SK-N-SH treated with all-trans-retinoic acid at 6 μM for 48 hours (cell line): ENCODE measurements at regions not wholly inside any gene's neighbourhood (a gene's known extent, or its start where the extent isn't known, plus 50 kb on each side); places are given as distances from the start of the nearest gene placed in this dataset.

Experiments used
- ATAC-seq: fragments of 200-7000 bp; cut with Tn5 transposase; 3 replicates; pipeline ENCODE4 v1.9.1; 2020; ENCODE audit warnings: mild to moderate bottlenecking, moderate library complexity
- ARNTL ChIP-seq: fragments of 450-650 bp; formaldehyde crosslinking; IDR thresholded peaks from 2 replicates; pipeline ENCODE4 v1.5.0; 2020; ENCODE audit warnings: low read depth, mild to moderate bottlenecking, moderate library complexity, borderline replicate concordance
- BACH2 ChIP-seq: fragments of 250-450 bp; sonication (Bioruptor Pico); IDR thresholded peaks from 2 replicates; pipeline ENCODE4 v1.9.0; 2021; ENCODE audit warnings: mild to moderate bottlenecking, borderline replicate concordance
- CSDC2 ChIP-seq: fragments of 250-450 bp; sonication (Bioruptor Pico); IDR thresholded peaks from 2 replicates; pipeline ENCODE4 v1.5.0; 2020; ENCODE audit warnings: mild to moderate bottlenecking, moderate library complexity
- ESRRG ChIP-seq: fragments of 250-450 bp; sonication (Bioruptor Pico); IDR thresholded peaks from 2 replicates; pipeline ENCODE4 v1.6.1; 2021; ENCODE audit warnings: mild to moderate bottlenecking
- GLIS3 ChIP-seq: fragments of 250-450 bp; sonication (Bioruptor Pico); IDR thresholded peaks from 2 replicates; pipeline ENCODE4 v1.5.0; 2020; ENCODE audit warnings: mild to moderate bottlenecking, moderate library complexity
- ISL1 ChIP-seq: fragments of 250-450 bp; sonication (Bioruptor Pico); IDR thresholded peaks from 2 replicates; pipeline ENCODE4 v2.1.2; 2022; ENCODE audit warnings: mild to moderate bottlenecking, moderate library complexity
- OSR1 ChIP-seq: fragments of 250-450 bp; sonication (Bioruptor Pico); IDR thresholded peaks from 2 replicates; pipeline ENCODE4 v1.8.0; 2022; ENCODE audit warnings: moderate library complexity, mild to moderate bottlenecking, inconsistent platforms
- PPARA ChIP-seq: fragments of 250-450 bp; sonication (Bioruptor Pico); IDR thresholded peaks from 2 replicates; pipeline ENCODE4 v1.5.0; 2020; ENCODE audit warnings: mild to moderate bottlenecking, borderline replicate concordance
- SNAI2 ChIP-seq: fragments of 250-450 bp; sonication (Bioruptor Pico); IDR thresholded peaks from 2 replicates; pipeline ENCODE4 v1.5.0; 2020; ENCODE audit warnings: mild to moderate bottlenecking, moderate library complexity
- TCF4 ChIP-seq: fragments of 250-450 bp; sonication (Bioruptor Pico); IDR thresholded peaks from 2 replicates; pipeline ENCODE4 v1.8.0; 2021; ENCODE audit warnings: mild to moderate bottlenecking, moderate library complexity, borderline replicate concordance
- TOX ChIP-seq: fragments of 250-450 bp; sonication (Bioruptor Pico); IDR thresholded peaks from 2 replicates; pipeline ENCODE4 v1.8.0; 2021; ENCODE audit warnings: mild to moderate bottlenecking, moderate library complexity, borderline replicate concordance
- ZC3H10 ChIP-seq: fragments of 250-450 bp; sonication (Bioruptor Pico); IDR thresholded peaks from 2 replicates; pipeline ENCODE4 v1.5.1; 2021; ENCODE audit warnings: mild to moderate bottlenecking, moderate library complexity
- ZFP3 ChIP-seq: fragments of 250-450 bp; sonication (Bioruptor Pico); IDR thresholded peaks from 2 replicates; pipeline ENCODE4 v1.5.0; 2020; ENCODE audit warnings: mild to moderate bottlenecking, moderate library complexity
- ZFP30 ChIP-seq: fragments of 450-650 bp; formaldehyde crosslinking; IDR thresholded peaks from 2 replicates; pipeline ENCODE4 v1.5.0; 2022; ENCODE audit warnings: mild to moderate bottlenecking, moderate library complexity
- ZNF565 ChIP-seq: fragments of 450-650 bp; formaldehyde crosslinking; conservative IDR thresholded peaks from 2 replicates; pipeline ENCODE4 v1.5.0; 2020; ENCODE audit warnings: low read depth, mild to moderate bottlenecking, moderate library complexity
- ZNF70 ChIP-seq: fragments of 450-650 bp; formaldehyde crosslinking; IDR thresholded peaks from 2 replicates; pipeline ENCODE4 v1.5.0; 2020; ENCODE audit warnings: mild to moderate bottlenecking, moderate library complexity
- ZNF8 ChIP-seq: fragments of 450-650 bp; formaldehyde crosslinking; IDR thresholded peaks from 2 replicates; pipeline ENCODE4 v1.5.0; 2020; ENCODE audit warnings: mild to moderate bottlenecking, moderate library complexity
- TF ChIP-seq, protein P1 (sequence below): fragments of 250-450 bp; sonication (Bioruptor Pico); IDR thresholded peaks from 2 replicates; pipeline ENCODE4 v1.8.0; 2021; ENCODE audit warnings: low read depth, mild to moderate bottlenecking, moderate library complexity, borderline replicate concordance
- TF ChIP-seq, protein P2 (sequence below): fragments of 250-450 bp; sonication (Bioruptor Pico); IDR thresholded peaks from 2 replicates; pipeline ENCODE4 v1.5.0; 2020; ENCODE audit warnings: mild to moderate bottlenecking, moderate library complexity
- TF ChIP-seq, protein P3 (sequence below): fragments of 250-450 bp; sonication (Bioruptor Pico); IDR thresholded peaks from 2 replicates; pipeline ENCODE4 v1.5.1; 2020; ENCODE audit warnings: low read depth, mild to moderate bottlenecking, moderate library complexity
- TF ChIP-seq, protein P4 (sequence below): fragments of 250-450 bp; sonication (Bioruptor Pico); IDR thresholded peaks from 2 replicates; pipeline ENCODE4 v1.8.0; 2020; ENCODE audit warnings: mild to moderate bottlenecking, moderate library complexity, borderline replicate concordance
- TF ChIP-seq, protein P5 (sequence below): fragments of 250-450 bp; sonication (Bioruptor Pico); IDR thresholded peaks from 2 replicates; pipeline ENCODE4 v1.5.1; 2021; ENCODE audit warnings: mild to moderate bottlenecking, moderate library complexity

DNA sequence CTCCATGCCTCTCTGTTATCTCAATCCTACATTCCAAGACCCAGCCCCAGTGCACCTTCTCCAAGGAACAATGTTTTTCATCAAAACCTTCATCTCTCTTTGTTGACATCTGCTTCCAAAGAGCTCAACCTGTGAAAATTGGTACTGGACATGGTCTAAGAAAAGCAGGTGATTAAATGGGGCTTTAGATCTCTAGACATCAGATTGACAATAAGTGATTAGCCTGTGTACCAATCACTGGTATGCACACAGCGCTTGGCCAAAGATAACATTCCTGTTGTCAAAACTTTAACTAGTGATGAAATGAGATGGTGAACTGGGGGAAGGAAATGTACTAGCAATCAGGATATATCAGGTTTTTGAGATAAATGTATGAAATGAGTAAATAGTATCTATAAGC lies 183.3 kb downstream of the TDRD15 start:
- TF ChIP-seq SNAI2: no peak
- TF ChIP-seq BACH2 (CRISPR knock-in tag): no peak
- no peak for TF ChIP-seq ZFP3 (CRISPR knock-in tag)
- TF ChIP-seq, protein P1, sequence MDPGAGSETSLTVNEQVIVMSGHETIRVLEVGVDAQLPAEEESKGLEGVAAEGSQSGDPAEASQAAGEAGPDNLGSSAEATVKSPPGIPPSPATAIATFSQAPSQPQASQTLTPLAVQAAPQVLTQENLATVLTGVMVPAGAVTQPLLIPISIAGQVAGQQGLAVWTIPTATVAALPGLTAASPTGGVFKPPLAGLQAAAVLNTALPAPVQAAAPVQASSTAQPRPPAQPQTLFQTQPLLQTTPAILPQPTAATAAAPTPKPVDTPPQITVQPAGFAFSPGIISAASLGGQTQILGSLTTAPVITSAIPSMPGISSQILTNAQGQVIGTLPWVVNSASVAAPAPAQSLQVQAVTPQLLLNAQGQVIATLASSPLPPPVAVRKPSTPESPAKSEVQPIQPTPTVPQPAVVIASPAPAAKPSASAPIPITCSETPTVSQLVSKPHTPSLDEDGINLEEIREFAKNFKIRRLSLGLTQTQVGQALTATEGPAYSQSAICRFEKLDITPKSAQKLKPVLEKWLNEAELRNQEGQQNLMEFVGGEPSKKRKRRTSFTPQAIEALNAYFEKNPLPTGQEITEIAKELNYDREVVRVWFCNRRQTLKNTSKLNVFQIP (CRISPR knock-in tag): no peak
- TF ChIP-seq ZFP30 (CRISPR knock-in tag): no peak
- TF ChIP-seq ISL1 (CRISPR knock-in tag): no peak
- TF ChIP-seq TOX (CRISPR knock-in tag): no peak
- TF ChIP-seq ARNTL (CRISPR knock-in tag): no peak
- no peak for TF ChIP-seq GLIS3 (CRISPR knock-in tag)
- TF ChIP-seq, protein P2, sequence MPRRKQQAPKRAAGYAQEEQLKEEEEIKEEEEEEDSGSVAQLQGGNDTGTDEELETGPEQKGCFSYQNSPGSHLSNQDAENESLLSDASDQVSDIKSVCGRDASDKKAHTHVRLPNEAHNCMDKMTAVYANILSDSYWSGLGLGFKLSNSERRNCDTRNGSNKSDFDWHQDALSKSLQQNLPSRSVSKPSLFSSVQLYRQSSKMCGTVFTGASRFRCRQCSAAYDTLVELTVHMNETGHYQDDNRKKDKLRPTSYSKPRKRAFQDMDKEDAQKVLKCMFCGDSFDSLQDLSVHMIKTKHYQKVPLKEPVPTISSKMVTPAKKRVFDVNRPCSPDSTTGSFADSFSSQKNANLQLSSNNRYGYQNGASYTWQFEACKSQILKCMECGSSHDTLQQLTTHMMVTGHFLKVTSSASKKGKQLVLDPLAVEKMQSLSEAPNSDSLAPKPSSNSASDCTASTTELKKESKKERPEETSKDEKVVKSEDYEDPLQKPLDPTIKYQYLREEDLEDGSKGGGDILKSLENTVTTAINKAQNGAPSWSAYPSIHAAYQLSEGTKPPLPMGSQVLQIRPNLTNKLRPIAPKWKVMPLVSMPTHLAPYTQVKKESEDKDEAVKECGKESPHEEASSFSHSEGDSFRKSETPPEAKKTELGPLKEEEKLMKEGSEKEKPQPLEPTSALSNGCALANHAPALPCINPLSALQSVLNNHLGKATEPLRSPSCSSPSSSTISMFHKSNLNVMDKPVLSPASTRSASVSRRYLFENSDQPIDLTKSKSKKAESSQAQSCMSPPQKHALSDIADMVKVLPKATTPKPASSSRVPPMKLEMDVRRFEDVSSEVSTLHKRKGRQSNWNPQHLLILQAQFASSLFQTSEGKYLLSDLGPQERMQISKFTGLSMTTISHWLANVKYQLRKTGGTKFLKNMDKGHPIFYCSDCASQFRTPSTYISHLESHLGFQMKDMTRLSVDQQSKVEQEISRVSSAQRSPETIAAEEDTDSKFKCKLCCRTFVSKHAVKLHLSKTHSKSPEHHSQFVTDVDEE: no peak
- TF ChIP-seq CSDC2 (CRISPR knock-in tag): no peak
- TF ChIP-seq OSR1 (CRISPR knock-in tag): no peak
- TF ChIP-seq ESRRG (CRISPR knock-in tag): no peak
- no peak for TF ChIP-seq ZNF8 (CRISPR knock-in tag)
- TF ChIP-seq, protein P3, sequence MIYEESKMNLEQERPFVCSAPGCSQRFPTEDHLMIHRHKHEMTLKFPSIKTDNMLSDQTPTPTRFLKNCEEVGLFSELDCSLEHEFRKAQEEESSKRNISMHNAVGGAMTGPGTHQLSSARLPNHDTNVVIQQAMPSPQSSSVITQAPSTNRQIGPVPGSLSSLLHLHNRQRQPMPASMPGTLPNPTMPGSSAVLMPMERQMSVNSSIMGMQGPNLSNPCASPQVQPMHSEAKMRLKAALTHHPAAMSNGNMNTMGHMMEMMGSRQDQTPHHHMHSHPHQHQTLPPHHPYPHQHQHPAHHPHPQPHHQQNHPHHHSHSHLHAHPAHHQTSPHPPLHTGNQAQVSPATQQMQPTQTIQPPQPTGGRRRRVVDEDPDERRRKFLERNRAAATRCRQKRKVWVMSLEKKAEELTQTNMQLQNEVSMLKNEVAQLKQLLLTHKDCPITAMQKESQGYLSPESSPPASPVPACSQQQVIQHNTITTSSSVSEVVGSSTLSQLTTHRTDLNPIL: no peak
- TF ChIP-seq, protein P4, sequence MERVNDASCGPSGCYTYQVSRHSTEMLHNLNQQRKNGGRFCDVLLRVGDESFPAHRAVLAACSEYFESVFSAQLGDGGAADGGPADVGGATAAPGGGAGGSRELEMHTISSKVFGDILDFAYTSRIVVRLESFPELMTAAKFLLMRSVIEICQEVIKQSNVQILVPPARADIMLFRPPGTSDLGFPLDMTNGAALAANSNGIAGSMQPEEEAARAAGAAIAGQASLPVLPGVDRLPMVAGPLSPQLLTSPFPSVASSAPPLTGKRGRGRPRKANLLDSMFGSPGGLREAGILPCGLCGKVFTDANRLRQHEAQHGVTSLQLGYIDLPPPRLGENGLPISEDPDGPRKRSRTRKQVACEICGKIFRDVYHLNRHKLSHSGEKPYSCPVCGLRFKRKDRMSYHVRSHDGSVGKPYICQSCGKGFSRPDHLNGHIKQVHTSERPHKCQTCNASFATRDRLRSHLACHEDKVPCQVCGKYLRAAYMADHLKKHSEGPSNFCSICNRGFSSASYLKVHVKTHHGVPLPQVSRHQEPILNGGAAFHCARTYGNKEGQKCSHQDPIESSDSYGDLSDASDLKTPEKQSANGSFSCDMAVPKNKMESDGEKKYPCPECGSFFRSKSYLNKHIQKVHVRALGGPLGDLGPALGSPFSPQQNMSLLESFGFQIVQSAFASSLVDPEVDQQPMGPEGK (CRISPR knock-in tag): no peak
- TF ChIP-seq ZC3H10 (CRISPR knock-in tag): no peak
- TF ChIP-seq, protein P5, sequence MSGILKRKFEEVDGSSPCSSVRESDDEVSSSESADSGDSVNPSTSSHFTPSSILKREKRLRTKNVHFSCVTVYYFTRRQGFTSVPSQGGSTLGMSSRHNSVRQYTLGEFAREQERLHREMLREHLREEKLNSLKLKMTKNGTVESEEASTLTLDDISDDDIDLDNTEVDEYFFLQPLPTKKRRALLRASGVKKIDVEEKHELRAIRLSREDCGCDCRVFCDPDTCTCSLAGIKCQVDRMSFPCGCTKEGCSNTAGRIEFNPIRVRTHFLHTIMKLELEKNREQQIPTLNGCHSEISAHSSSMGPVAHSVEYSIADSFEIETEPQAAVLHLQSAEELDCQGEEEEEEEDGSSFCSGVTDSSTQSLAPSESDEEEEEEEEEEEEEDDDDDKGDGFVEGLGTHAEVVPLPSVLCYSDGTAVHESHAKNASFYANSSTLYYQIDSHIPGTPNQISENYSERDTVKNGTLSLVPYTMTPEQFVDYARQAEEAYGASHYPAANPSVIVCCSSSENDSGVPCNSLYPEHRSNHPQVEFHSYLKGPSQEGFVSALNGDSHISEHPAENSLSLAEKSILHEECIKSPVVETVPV (CRISPR knock-in tag): no peak
- no peak for TF ChIP-seq ZNF70 (CRISPR knock-in tag)
- TF ChIP-seq, all 23 proteins: peak for 0
- ATAC-seq: no peak

DNA sequence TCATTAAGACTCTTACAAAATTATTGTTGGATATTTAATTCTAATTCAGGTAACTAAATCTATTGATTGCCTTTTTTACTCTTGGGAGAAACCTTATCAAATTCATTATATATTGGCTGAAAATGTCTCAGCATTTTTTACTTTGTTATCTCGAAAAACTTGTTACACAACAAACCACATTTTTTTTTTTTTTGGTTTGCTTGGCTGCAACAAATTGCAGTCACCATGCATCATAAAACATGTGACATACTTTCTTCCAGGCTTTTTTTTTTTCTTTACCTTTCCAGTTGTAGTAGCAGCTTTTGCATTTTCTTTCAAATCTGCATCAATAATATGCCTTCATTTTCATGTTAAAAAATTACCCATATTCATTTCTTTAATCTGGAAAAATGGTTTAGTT lies 186.7 kb downstream of the TDRD15 start:
- no peak for ATAC-seq
- TF ChIP-seq SNAI2 (no peak), TCF4 (CRISPR knock-in tag) (no peak)
- TF ChIP-seq, protein P1 (CRISPR knock-in tag): no peak

DNA sequence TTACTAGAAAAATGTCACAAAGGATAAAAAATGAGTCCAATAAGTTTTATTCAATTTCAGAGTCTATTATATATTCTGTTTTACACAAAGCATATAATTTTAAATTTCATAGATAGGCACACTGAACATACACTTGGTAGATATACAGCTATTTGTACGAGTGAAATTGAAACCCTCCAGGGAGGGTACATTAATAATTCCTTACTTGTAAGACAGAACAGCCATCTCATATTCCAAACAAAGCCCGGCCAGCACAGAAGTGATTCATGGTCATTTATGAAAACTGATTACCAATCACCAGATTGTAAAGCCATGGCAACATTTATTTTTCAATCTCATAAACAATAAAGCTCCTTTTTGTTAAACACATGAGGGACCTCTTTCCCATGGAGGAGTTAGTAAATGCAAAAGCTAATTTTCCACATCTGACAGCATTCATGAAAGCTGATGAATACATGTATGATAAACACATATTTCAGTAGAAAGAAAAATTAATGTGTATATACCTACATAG lies 190.6 kb downstream of the TDRD15 start:
- ATAC-seq: no peak
- no peak for TF ChIP-seq ZNF565 (CRISPR knock-in tag)
- TF ChIP-seq OSR1 (CRISPR knock-in tag): no peak
- TF ChIP-seq, protein P3: no peak
- TF ChIP-seq ARNTL (CRISPR knock-in tag): no peak
- no peak for TF ChIP-seq ZNF70 (CRISPR knock-in tag)
- no peak for TF ChIP-seq ESRRG (CRISPR knock-in tag)
- TF ChIP-seq, protein P1 (CRISPR knock-in tag): no peak
- no peak for TF ChIP-seq PPARA (CRISPR knock-in tag)
- no peak for TF ChIP-seq ZNF8 (CRISPR knock-in tag)
